Fibroblast of mammary gland (primary cell): ENCODE measurements at regions not wholly inside any gene's neighbourhood (a gene's known extent, or its start where the extent isn't known, plus 50 kb on each side); places are given as distances from the start of the nearest gene placed in this dataset.

Source experiments
- DNase-seq: peaks from one replicate; pipeline ENCODE4 v3.0.0-alpha.2; 2010; ENCODE audit warnings: low read depth
- H3K4me3 ChIP-seq: 2 replicates; pipeline ENCODE4 v1.5.1; 2011; ENCODE audit warnings: low read depth, mild to moderate bottlenecking, low read length, moderate library complexity; ENCODE audit not compliant: control insufficient read depth
- CTCF ChIP-seq: conservative IDR thresholded peaks from 2 replicates; pipeline ENCODE4 v1.5.1; 2011; ENCODE audit warnings: low read depth, low read length, inconsistent platforms; ENCODE audit not compliant: control insufficient read depth, insufficient read depth

- no peak for DNase-seq
- no peak overlapping the region for H3K4me3 ChIP-seq
- no peak for TF ChIP-seq CTCF
Observed at GRCh38 chr5:88488130-88488529, 219.5 kb upstream of the TMEM161B start.

DNA sequence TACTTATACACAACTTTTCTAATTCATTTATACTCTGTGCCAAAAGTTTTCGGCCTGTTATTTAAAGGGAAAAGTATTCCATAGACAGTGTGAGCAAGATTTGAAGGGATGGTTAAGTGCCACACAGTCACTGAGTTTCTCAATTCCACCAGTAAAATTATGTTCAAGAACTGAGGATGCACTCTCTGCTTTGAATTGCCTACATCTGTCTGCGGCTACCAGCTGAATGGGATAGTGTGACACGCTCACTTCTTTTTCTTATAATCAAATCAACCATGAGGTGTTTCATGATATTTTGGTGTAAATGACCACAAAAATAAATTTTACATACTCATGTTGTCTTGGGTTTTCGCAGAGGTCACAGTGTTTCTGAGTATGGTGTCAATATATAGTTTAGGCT lies 218.4 kb upstream of the TMEM161B start:
- TF ChIP-seq CTCF: no peak

GRCh38 chr5:88486431-88486830 lies 217.8 kb upstream of the TMEM161B start:
- no peak for DNase-seq
- H3K4me3 ChIP-seq: no peak overlapping the region
- no peak for TF ChIP-seq CTCF

More for the DNA sequence above, 218.4 kb upstream of the TMEM161B start:
- no peak for DNase-seq
- no peak overlapping the region for H3K4me3 ChIP-seq

- no peak overlapping the region for H3K4me3 ChIP-seq
- no peak for TF ChIP-seq CTCF
- no peak for DNase-seq
Observed at GRCh38 chr5:88485531-88485930, 216.9 kb upstream of the TMEM161B start.

GRCh38 chr5:88483964-88484672 lies 215.5 kb upstream of the TMEM161B start:
- no peak for DNase-seq
- TF ChIP-seq CTCF: no peak
- no peak overlapping the region for H3K4me3 ChIP-seq

- DNase-seq: peak; percentile 15
- H3K4me3 ChIP-seq: no peak overlapping the region
- TF ChIP-seq CTCF: no peak
Observed at GRCh38 chr5:88480801-88481499, 212.3 kb upstream of the TMEM161B start.
